SK-N-SH (cell line): ENCODE measurements at regions not wholly inside any gene's neighbourhood (a gene's known extent, or its start where the extent isn't known, plus 50 kb on each side); places are given as distances from the start of the nearest gene placed in this dataset.

Experiments
- CTCF ChIA-PET: fragments of 300-600, 350-600 bp; formaldehyde crosslinking; extraction: SDS; loops from one replicate; lab custom pipeline; 2021; lab: Yijun Ruan, JAX
- POLR2A ChIA-PET: fragments of 350-600 bp; sonication (Branson Sonifier 250); formaldehyde crosslinking; extraction: SDS; loops from one replicate; lab custom pipeline; 2020; ENCODE audit warnings: antibody characterized with exemption, inconsistent platforms; lab: Yijun Ruan, JAX
- DNase-seq: peaks from one replicate; pipeline ENCODE4 v3.0.0; 2012
- H2AFZ ChIP-seq: fragments of 200-600 bp; sonication (generic); 2 replicates; pipeline ENCODE4 v1.8.1; 2016; ENCODE audit warnings: antibody characterized with exemption, mild to moderate bottlenecking, low read depth
- H3F3A ChIP-seq: fragments of 200-600 bp; sonication (generic); replicated peaks from 2 replicates; pipeline ENCODE3; 2016; ENCODE audit warnings: antibody characterized with exemption, mild to moderate bottlenecking; ENCODE audit not compliant: insufficient read depth
- H3K27ac ChIP-seq, 2 experiments: fragments of 200-500 bp in 1 of 2; fragments of 200-600 bp in 1 of 2; sonication (Bioruptor generic) in 1 of 2; sonication (generic), shearing (Covaris generic) in 1 of 2; 2 replicates each; pipeline versions ENCODE4 v1.5.1 to v1.6.1; 2014 to 2016; ENCODE audit warnings: low read depth in 2 of 2, inconsistent platforms in 1 of 2, low read length in 1 of 2, mild to moderate bottlenecking in 1 of 2, mixed read lengths in 1 of 2
- H3K27me3 ChIP-seq: fragments of 200-600 bp; sonication (generic), shearing (Covaris generic); 2 replicates; pipeline ENCODE4 v1.6.1; 2016; ENCODE audit warnings: mixed run types; ENCODE audit not compliant: insufficient read depth
- H3K36me3 ChIP-seq, 2 experiments: fragments of 200-500 bp in 1 of 2; fragments of 200-600 bp in 1 of 2; sonication (Bioruptor generic) in 1 of 2; sonication (generic) in 1 of 2; replicated peaks in 1 of 2; 2 replicates each; pipeline versions ENCODE3 to v1.5.1; 2014 to 2016; ENCODE audit warnings: low read length in 1 of 2, mild to moderate bottlenecking in 1 of 2; ENCODE audit not compliant: insufficient read depth in 2 of 2, control insufficient read depth in 1 of 2
- H3K4me1 ChIP-seq, 2 experiments: fragments of 200-500 bp in 1 of 2; fragments of 200-600 bp in 1 of 2; sonication (Bioruptor generic) in 1 of 2; sonication (generic), shearing (Covaris generic) in 1 of 2; 2 replicates each; pipeline versions ENCODE4 v1.5.1 to v1.6.1; 2014 to 2016; ENCODE audit warnings: low read depth in 1 of 2, low read length in 1 of 2, mixed run types in 1 of 2; ENCODE audit not compliant: insufficient read depth in 2 of 2, control insufficient read depth in 1 of 2
- H3K4me2 ChIP-seq: fragments of 200-600 bp; sonication (generic), shearing (Covaris generic); 2 replicates; pipeline ENCODE4 v1.6.1; 2017; ENCODE audit warnings: mixed run types
- H3K4me3 ChIP-seq, 2 experiments: fragments of 200-500 bp in 1 of 2; fragments of 200-600 bp in 1 of 2; sonication (Bioruptor generic) in 1 of 2; sonication (generic), shearing (Covaris generic) in 1 of 2; 2 replicates each; pipeline versions ENCODE4 v1.5.1 to v1.8.1; 2014 to 2016; ENCODE audit warnings: low read depth in 2 of 2, inconsistent platforms in 1 of 2, low read length in 1 of 2, mild to moderate bottlenecking in 1 of 2, mixed read lengths in 1 of 2, moderate library complexity in 1 of 2
- H3K79me2 ChIP-seq: fragments of 200-600 bp; sonication (generic); 2 replicates; pipeline ENCODE4 v1.8.1; 2017; ENCODE audit warnings: mild to moderate bottlenecking; ENCODE audit not compliant: insufficient read depth
- H3K9ac ChIP-seq: fragments of 200-600 bp; sonication (generic); 2 replicates; pipeline ENCODE4 v1.6.1; 2017; ENCODE audit warnings: mixed run types
- H3K9me2 ChIP-seq: fragments of 200-600 bp; sonication (generic); 2 replicates; pipeline ENCODE4 v1.6.1; 2017; ENCODE audit warnings: mixed run types
- H3K9me3 ChIP-seq: fragments of 200-600 bp; sonication (generic); 2 replicates; pipeline ENCODE4 v1.6.1; 2017; ENCODE audit warnings: mixed run types, mild to moderate bottlenecking, moderate library complexity
- H4K20me1 ChIP-seq: fragments of 200-600 bp; sonication (generic); 2 replicates; pipeline ENCODE4 v1.6.1; 2017; ENCODE audit warnings: mild to moderate bottlenecking, mixed run types; ENCODE audit not compliant: insufficient read depth
- ELF1 ChIP-seq: IDR thresholded peaks from 2 replicates; pipeline ENCODE4 v1.4.0; 2012
- EP300 ChIP-seq, 2 experiments: IDR thresholded peaks; 2 replicates each; pipeline versions ENCODE4 v1.4.0 to v1.6.1; 2012; ENCODE audit warnings: borderline replicate concordance in 1 of 2, low read depth in 1 of 2, low read length in 1 of 2
- FOXM1 ChIP-seq: IDR thresholded peaks from 2 replicates; pipeline ENCODE4 v1.4.0; 2012; ENCODE audit warnings: low read depth, mild to moderate bottlenecking
- JUND ChIP-seq: IDR thresholded peaks from 2 replicates; pipeline ENCODE4 v1.4.0; 2012
- MEF2A ChIP-seq: IDR thresholded peaks from 2 replicates; pipeline ENCODE4 v1.4.0; 2012; ENCODE audit warnings: low read depth, borderline replicate concordance
- MXI1 ChIP-seq: IDR thresholded peaks from 2 replicates; pipeline ENCODE4 v1.6.1; 2012; ENCODE audit warnings: mild to moderate bottlenecking, low read depth, low read length, improper control_type of control experiment
- NFIC ChIP-seq: IDR thresholded peaks from 2 replicates; pipeline ENCODE4 v1.4.0; 2012; ENCODE audit warnings: borderline replicate concordance
- POLR2AphosphoS5 ChIP-seq: IDR thresholded peaks from 2 replicates; pipeline ENCODE4 v1.6.1; 2012; ENCODE audit warnings: low read depth, low read length
- RAD21 ChIP-seq: IDR thresholded peaks from 2 replicates; pipeline ENCODE4 v1.6.1; 2012; ENCODE audit warnings: mild to moderate bottlenecking, low read length
- RCOR1 ChIP-seq: fragments of 150-350 bp; IDR thresholded peaks from 2 replicates; pipeline ENCODE4 v1.6.1; 2017; ENCODE audit warnings: antibody characterized with exemption, low read length
- RXRA ChIP-seq: IDR thresholded peaks from 2 replicates; pipeline ENCODE4 v1.4.0; 2012; ENCODE audit warnings: low read depth, mild to moderate bottlenecking, borderline replicate concordance
- SMC3 ChIP-seq: IDR thresholded peaks from 2 replicates; pipeline ENCODE4 v1.6.1; 2012; ENCODE audit warnings: low read depth, low read length, improper control_type of control experiment
- WGBS: methylation state at CpG from one replicate; pipeline ENCODE4 v1.1.6; 2017; ENCODE audit warnings: low lambda C conversion rate; 5-methylcytosine and 5-hydroxymethylcytosine counted together
- TF ChIP-seq, protein P1 (sequence below): IDR thresholded peaks from 2 replicates; pipeline ENCODE4; 2012
- TF ChIP-seq, protein P2 (sequence below): fragments of 150-350 bp; IDR thresholded peaks from 2 replicates; pipeline ENCODE4 v1.6.1; 2016; ENCODE audit warnings: mild to moderate bottlenecking, low read depth, low read length

DNA sequence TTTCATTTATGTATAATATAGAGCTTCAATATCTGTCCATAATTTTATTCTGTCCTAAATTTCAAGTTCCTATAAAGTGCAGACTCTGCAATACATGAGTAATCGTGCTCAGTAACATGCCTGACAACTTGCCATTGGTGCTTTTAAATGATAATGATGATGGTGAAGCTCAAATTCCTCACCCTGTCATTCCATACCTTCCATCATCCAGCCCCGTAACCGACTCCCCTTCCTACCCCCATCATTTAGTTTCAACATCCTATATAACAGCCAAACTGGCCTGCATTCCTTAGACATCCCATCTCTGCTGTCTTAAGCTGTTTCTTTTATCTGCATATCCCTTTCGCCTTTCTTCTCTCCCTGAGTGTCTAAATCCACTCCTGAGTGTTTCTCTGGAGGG, 67.2 kb upstream of the DLG1 start:
- POLR2A ChIA-PET, result interaction anchor here (0.7 kb wide), 1 partner anchor 11 kb away, joined by 3 read pairs; no protein-coding TSS in a partner anchor
- no peak overlapping the region for H3K4me3 ChIP-seq
- no peak overlapping the region for H3K27ac ChIP-seq
- no peaks in the 10 kb centered on the region for H3K9me3 ChIP-seq
- H3K4me2 ChIP-seq, result no peak overlapping the region
- DNase-seq, result no peak
- H4K20me1 ChIP-seq, result no peaks in the 10 kb centered on the region
- no peak overlapping the region for H3K9ac ChIP-seq
- H3K79me2 ChIP-seq, result no peaks in the 10 kb centered on the region
- WGBS, result 97% methylated on average over 4 of the region's 4 CpGs
- H3K4me1 ChIP-seq, result peaks cover 8 to 23% of the 10 kb centered on the region in 2 experiments; a peak in 3 of 4 replicates
- no peaks in the 10 kb centered on the region for H3K9me2 ChIP-seq
- no peaks in the 10 kb centered on the region for H3F3A ChIP-seq
- H3K36me3 ChIP-seq, result no peaks in the 10 kb centered on the region
- no peaks in the 10 kb centered on the region for H3K27me3 ChIP-seq
- TF ChIP-seq, protein P1, sequence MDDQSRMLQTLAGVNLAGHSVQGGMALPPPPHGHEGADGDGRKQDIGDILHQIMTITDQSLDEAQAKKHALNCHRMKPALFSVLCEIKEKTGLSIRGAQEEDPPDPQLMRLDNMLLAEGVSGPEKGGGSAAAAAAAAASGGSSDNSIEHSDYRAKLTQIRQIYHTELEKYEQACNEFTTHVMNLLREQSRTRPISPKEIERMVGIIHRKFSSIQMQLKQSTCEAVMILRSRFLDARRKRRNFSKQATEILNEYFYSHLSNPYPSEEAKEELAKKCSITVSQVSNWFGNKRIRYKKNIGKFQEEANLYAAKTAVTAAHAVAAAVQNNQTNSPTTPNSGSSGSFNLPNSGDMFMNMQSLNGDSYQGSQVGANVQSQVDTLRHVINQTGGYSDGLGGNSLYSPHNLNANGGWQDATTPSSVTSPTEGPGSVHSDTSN, result no peak
- no peak for TF ChIP-seq EP300 (IDR thresholded peaks at IDR 0.05; ENCODE audit: borderline replicate concordance in 1 of 2, low read depth in 1 of 2, low read length in 1 of 2)
- TF ChIP-seq ELF1, result no peak
- TF ChIP-seq POLR2AphosphoS5, result no peak
- no peak for TF ChIP-seq SMC3
- TF ChIP-seq, protein P2, sequence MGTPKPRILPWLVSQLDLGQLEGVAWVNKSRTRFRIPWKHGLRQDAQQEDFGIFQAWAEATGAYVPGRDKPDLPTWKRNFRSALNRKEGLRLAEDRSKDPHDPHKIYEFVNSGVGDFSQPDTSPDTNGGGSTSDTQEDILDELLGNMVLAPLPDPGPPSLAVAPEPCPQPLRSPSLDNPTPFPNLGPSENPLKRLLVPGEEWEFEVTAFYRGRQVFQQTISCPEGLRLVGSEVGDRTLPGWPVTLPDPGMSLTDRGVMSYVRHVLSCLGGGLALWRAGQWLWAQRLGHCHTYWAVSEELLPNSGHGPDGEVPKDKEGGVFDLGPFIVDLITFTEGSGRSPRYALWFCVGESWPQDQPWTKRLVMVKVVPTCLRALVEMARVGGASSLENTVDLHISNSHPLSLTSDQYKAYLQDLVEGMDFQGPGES, result no peak
- TF ChIP-seq MEF2A, result no peak
- CTCF ChIA-PET, result interaction anchor here (1.2 to 1.3 kb wide), 2 partner anchors 110 to 136 kb away, joined by 3 read pairs; no protein-coding TSS in a partner anchor
- H2AFZ ChIP-seq, result no peak overlapping the region

DNA sequence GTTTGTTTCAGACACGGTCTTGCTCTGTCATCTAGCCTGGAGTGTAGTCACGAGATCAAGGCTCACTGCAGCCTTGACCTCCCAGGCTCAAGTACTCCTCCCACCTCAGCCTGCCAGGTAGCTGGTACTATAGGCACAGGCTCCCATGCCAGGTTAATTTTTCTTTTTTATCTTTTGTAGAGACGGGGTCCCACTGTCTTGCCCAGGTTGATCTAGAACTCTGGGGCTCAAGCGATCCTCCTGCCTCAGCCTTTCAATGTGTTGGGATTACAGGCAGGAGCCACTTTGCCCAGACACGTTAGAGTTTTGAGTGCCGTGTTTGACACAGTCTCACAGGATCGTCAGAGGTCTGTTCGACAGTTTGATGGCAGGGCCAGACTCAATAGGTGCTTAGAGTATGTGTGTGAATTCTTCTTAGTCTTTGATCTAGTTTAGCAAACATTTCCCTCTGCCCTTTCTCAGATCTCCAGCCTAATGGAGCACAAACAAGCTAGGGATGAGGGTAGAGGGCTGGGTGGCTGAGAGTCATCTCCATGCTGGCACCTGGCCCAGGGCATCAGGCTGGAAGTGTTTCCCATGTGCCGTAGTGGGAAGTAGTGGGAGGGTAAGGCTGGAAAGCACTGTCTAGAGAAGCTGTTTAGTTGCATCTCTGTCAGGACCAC, 66.1 kb upstream of the DLG1 start:
- 87% methylated on average over 9 of the region's 9 CpGs for WGBS
- H3F3A ChIP-seq, result no peaks in the 10 kb centered on the region
- no peak overlapping the region for H3K4me2 ChIP-seq
- no peak for TF ChIP-seq RCOR1
- peak; percentile 34; the same call in 1 of the 2 replicates for TF ChIP-seq NFIC
- no peak for TF ChIP-seq FOXM1
- TF ChIP-seq JUND, result no peak
- no peak for TF ChIP-seq RAD21
- TF ChIP-seq RXRA, result no peak
- no peak for TF ChIP-seq POLR2AphosphoS5
- TF ChIP-seq MXI1, result no peak
- TF ChIP-seq, all 33 proteins: peak for 1
- Histone ChIP-seq H2AFZ (no peak overlapping the region), H3K4me1 (peaks cover 8 to 19% of the 10 kb centered on the region in 2 experiments; a peak in 3 of 4 replicates), H3K79me2 (no peaks in the 10 kb centered on the region), H4K20me1 (no peaks in the 10 kb centered on the region), H3K4me3 (no peak overlapping the region), H3K36me3 (no peaks in the 10 kb centered on the region), H3K9me3 (0 out of 2 replicates have a peak, but pooled peaks cover 3% of the 10 kb centered on the region), H3K27ac (no peak overlapping the region), H3K9me2 (no peaks in the 10 kb centered on the region), H3K9ac (no peak overlapping the region), H3K27me3 (no peaks in the 10 kb centered on the region)
- ChIA-PET CTCF (interaction anchor here (0.8 to 1.3 kb wide), 3 partner anchors 107 to 146 kb away, joined by 3 read pairs; no protein-coding TSS in a partner anchor), POLR2A (interaction anchor here (0.7 kb wide), 1 partner anchor 10 kb away, joined by 3 read pairs; no protein-coding TSS in a partner anchor)
- peak; percentile 5 for DNase-seq
